PC-9 (cell line): ENCODE measurements at regions not wholly inside any gene's neighbourhood (a gene's known extent, or its start where the extent isn't known, plus 50 kb on each side); places are given as distances from the start of the nearest gene placed in this dataset.

Source experiments
- BruUV-seq: library from RNA; stranded (reverse); fragments of 400-500 nt; replicated peaks from 2 replicates; lab custom pipeline; 2021; lab: Mats Ljungman, UMichigan
- CTCF ChIA-PET: fragments of 300-600 bp; sonication (Branson Sonifier 250); formaldehyde crosslinking; loops from one replicate; lab custom pipeline; 2022; ENCODE audit warnings: antibody characterized with exemption; lab: Charles Lee
- POLR2A ChIA-PET: fragments of 300-600 bp; sonication (Branson Sonifier 250); formaldehyde crosslinking; loops from one replicate; lab custom pipeline; 2022; ENCODE audit warnings: antibody characterized with exemption; ENCODE audit not compliant: unreplicated experiment; lab: Charles Lee
- DNase-seq, 2 experiments: peaks; one replicate each; pipeline versions ENCODE4 v3.0.0 to v3.0.0-alpha.2; 2015 to 2022; ENCODE audit warnings: mixed read lengths in 1 of 2
- H2AFZ ChIP-seq: fragments of 200-600 bp; sonication (generic); 2 replicates; pipeline ENCODE4 v1.8.1; 2017; ENCODE audit warnings: antibody characterized with exemption
- H3F3A ChIP-seq: fragments of 200-600 bp; sonication (generic); 2 replicates; pipeline ENCODE4 v1.8.1; 2017; ENCODE audit warnings: antibody characterized with exemption, mild to moderate bottlenecking, low read depth; ENCODE audit not compliant: insufficient read depth
- H3K27ac ChIP-seq: fragments of 200-600 bp; sonication (generic); 2 replicates; pipeline ENCODE4 v1.6.1; 2016; ENCODE audit warnings: mixed run types
- H3K27me3 ChIP-seq: fragments of 200-600 bp; sonication (generic); 2 replicates; pipeline ENCODE4 v1.6.1; 2016; ENCODE audit warnings: low read depth, mixed run types; ENCODE audit not compliant: insufficient read depth
- H3K36me3 ChIP-seq: fragments of 200-600 bp; sonication (generic); 2 replicates; pipeline ENCODE4 v1.6.1; 2016; ENCODE audit warnings: low read depth, mixed run types
- H3K4me1 ChIP-seq: fragments of 200-600 bp; sonication (generic); replicated peaks from 2 replicates; pipeline ENCODE4 v1.6.1; 2016; ENCODE audit warnings: mixed run types; ENCODE audit not compliant: insufficient read depth
- H3K4me2 ChIP-seq: fragments of 200-600 bp; sonication (generic); 2 replicates; pipeline ENCODE4 v1.6.1; 2017; ENCODE audit warnings: mixed run types
- H3K4me3 ChIP-seq: fragments of 200-600 bp; sonication (generic); 2 replicates; pipeline ENCODE4 v1.6.1; 2016; ENCODE audit warnings: mixed run types
- H3K79me2 ChIP-seq: fragments of 200-600 bp; sonication (generic); 2 replicates; pipeline ENCODE4 v1.6.1; 2017; ENCODE audit warnings: low read depth, mixed run types
- H3K9me2 ChIP-seq: fragments of 200-600 bp; sonication (generic); 2 replicates; pipeline ENCODE4 v1.8.1; 2017; ENCODE audit warnings: mild to moderate bottlenecking; ENCODE audit not compliant: insufficient read depth
- H3K9me3 ChIP-seq: fragments of 200-600 bp; sonication (generic); 2 replicates; pipeline ENCODE4 v1.8.1; 2016; ENCODE audit warnings: low read depth; ENCODE audit not compliant: insufficient read depth
- H4K20me1 ChIP-seq: fragments of 200-600 bp; sonication (generic); 2 replicates; pipeline ENCODE4 v1.8.1; 2017; ENCODE audit not compliant: insufficient read depth
- CTCF ChIP-seq: fragments of 200-600 bp; sonication (generic); conservative IDR thresholded peaks from 2 replicates; pipeline ENCODE4 v1.6.1; 2017; ENCODE audit warnings: mixed run types, antibody characterized with exemption, mild to moderate bottlenecking, moderate library complexity
- EZH2 ChIP-seq: fragments of 200-600 bp; sonication (generic); IDR thresholded peaks from 2 replicates; pipeline ENCODE4 v1.8.0; 2017; ENCODE audit warnings: antibody characterized with exemption, low read depth
- intact Hi-C: fragments of 100-400 bp; cut with micrococcal nuclease; formaldehyde crosslinking; loops from one replicate; pipeline ENCODE4 v1.10.0; 2022; ENCODE audit not compliant: unreplicated experiment

GRCh38 chr2:224137208-224137607 is 98.1 kb upstream of the SERPINE2 start:
- H3K9me3 ChIP-seq = peaks cover 7% of the 10 kb centered on the region; the same call in 1 of the 2 replicates
- BruUV-seq = no TSS peak

GRCh38 chr2:224136396-224136795 is 97.3 kb upstream of the SERPINE2 start:
- intact Hi-C loops = no loop called here
- no peaks in the 10 kb centered on the region for H4K20me1 ChIP-seq
- H3K4me2 ChIP-seq = no peak overlapping the region
- H3K4me3 ChIP-seq = no peak overlapping the region
- H3K9me3 ChIP-seq = peaks cover 7% of the 10 kb centered on the region; the same call in 1 of the 2 replicates
- H3K27ac ChIP-seq = no peak overlapping the region
- no peak for DNase-seq
- peaks cover 5% of the 10 kb centered on the region; the same call in 1 of the 2 replicates for H3F3A ChIP-seq
- H3K79me2 ChIP-seq = no peaks in the 10 kb centered on the region
- no peaks in the 10 kb centered on the region for H3K27me3 ChIP-seq
- H2AFZ ChIP-seq = 0 out of 2 replicates have a peak overlapping the region, but pooled peaks have one; percentile 8
- TF ChIP-seq EZH2 = no peak
- no peak for TF ChIP-seq CTCF
- no peaks in the 10 kb centered on the region for H3K36me3 ChIP-seq
- peaks cover 6% of the 10 kb centered on the region for H3K4me1 ChIP-seq
- no TSS peak for BruUV-seq
- POLR2A ChIA-PET = no interaction called here
- no peaks in the 10 kb centered on the region for H3K9me2 ChIP-seq
- CTCF ChIA-PET = no interaction called here

More at GRCh38 chr2:224137208-224137607, 98.1 kb upstream of the SERPINE2 start:
- Histone ChIP-seq H3K36me3 (no peaks in the 10 kb centered on the region), H3K27ac (no peak overlapping the region), H2AFZ (no peak overlapping the region), H3K79me2 (no peaks in the 10 kb centered on the region), H3K27me3 (no peaks in the 10 kb centered on the region), H3K4me3 (no peak overlapping the region), H4K20me1 (no peaks in the 10 kb centered on the region), H3K4me2 (no peak overlapping the region), H3K4me1 (peaks cover 14% of the 10 kb centered on the region), H3K9me2 (no peaks in the 10 kb centered on the region), H3F3A (peaks cover 13% of the 10 kb centered on the region)
- no peak for DNase-seq
- POLR2A ChIA-PET = no interaction called here
- CTCF ChIA-PET = no interaction called here
- intact Hi-C loops = no loop called here
- no peak for TF ChIP-seq EZH2
- no peak for TF ChIP-seq CTCF

- Histone ChIP-seq H3K4me2 (no peak overlapping the region), H3K27me3 (no peaks in the 10 kb centered on the region), H2AFZ (no peak overlapping the region), H3F3A (no peaks in the 10 kb centered on the region), H3K27ac (no peak overlapping the region), H3K79me2 (no peaks in the 10 kb centered on the region), H3K9me2 (no peaks in the 10 kb centered on the region), H4K20me1 (no peaks in the 10 kb centered on the region), H3K4me3 (no peak overlapping the region), H3K36me3 (no peaks in the 10 kb centered on the region), H3K9me3 (peaks cover 7% of the 10 kb centered on the region; the same call in 1 of the 2 replicates), H3K4me1 (peaks cover 1% of the 10 kb centered on the region)
- TF ChIP-seq CTCF = no peak
- TF ChIP-seq EZH2 = no peak
- no TSS peak for BruUV-seq
- intact Hi-C loops = no loop called here
- CTCF ChIA-PET = no interaction called here
- no peak for DNase-seq
- POLR2A ChIA-PET = no interaction called here
These were observed 96.8 kb upstream of the SERPINE2 start for GRCh38 chr2:224135881-224136280.
